ENCODE measurements at regions not wholly inside any gene's neighbourhood (a gene's known extent, or its start where the extent isn't known, plus 50 kb on each side); places are given as distances from the start of the nearest gene placed in this dataset.

GRCh38 chr11:37076866-37077265 is 478.8 kb upstream of the RAG2 start:
- H3K27ac ChIP-seq (ENCODE audit: low read depth, low read length): no peak overlapping the region
- H3K9me3 ChIP-seq (ENCODE audit: control insufficient read depth in 1 of 2, low read length in 2 of 2): no peaks in the 10 kb centered on the region
- CTCF ChIA-PET (ENCODE audit: partially characterized antibody): no interaction called here
- no peaks in the 10 kb centered on the region for H3K4me1 Mint-ChIP-seq
- H3K9me3 Mint-ChIP-seq: peaks cover 0 to 11% (median 5%) of the 10 kb centered on the region in 8 donors
- no peaks in the 10 kb centered on the region for H3K36me3 ChIP-seq (ENCODE audit: insufficient read depth, low read length)
- no peak overlapping the region for H3K27ac Mint-ChIP-seq
- no peaks in the 10 kb centered on the region for H3K4me1 ChIP-seq (ENCODE audit: insufficient read depth, low read length)
- no peak overlapping the region for H3K4me3 Mint-ChIP-seq
- no peak for DNase-seq
- peaks cover 0 to 2% of the 10 kb centered on the region in 2 donors for H3K27me3 Mint-ChIP-seq
- H3K27me3 ChIP-seq (ENCODE audit: insufficient read depth, low read length): no peaks in the 10 kb centered on the region
- no peaks in the 10 kb centered on the region for H3K36me3 Mint-ChIP-seq
- intact Hi-C loops (cut with micrococcal nuclease): no loop called here
- no peak overlapping the region for H3K4me3 ChIP-seq (ENCODE audit: low read length in 2 of 2)
- POLR2A ChIA-PET (ENCODE audit: partially characterized antibody): no interaction called here

- H3K4me3 Mint-ChIP-seq: no peak overlapping the region
- intact Hi-C loops (cut with micrococcal nuclease): no loop called here
- no peaks in the 10 kb centered on the region for H3K36me3 Mint-ChIP-seq
Observed at GRCh38 chr11:37072538-37073055, 474.6 kb upstream of the RAG2 start.

GRCh38 chr11:37050311-37050710 is 452.3 kb upstream of the RAG2 start:
- H3K27ac Mint-ChIP-seq: no peak overlapping the region
- ChIA-PET CTCF (ENCODE audit: partially characterized antibody) (no interaction called here), POLR2A (ENCODE audit: partially characterized antibody) (no interaction called here)
- H3K27me3 Mint-ChIP-seq: no peaks in the 10 kb centered on the region
- no peak for DNase-seq
- no peak overlapping the region for H3K4me3 ChIP-seq (ENCODE audit: low read length in 2 of 2)
- no peaks in the 10 kb centered on the region for H3K36me3 Mint-ChIP-seq
- H3K4me1 Mint-ChIP-seq: no peaks in the 10 kb centered on the region
- peaks cover 0 to 10% (median 3%) of the 10 kb centered on the region in 8 donors for H3K9me3 Mint-ChIP-seq
- H3K27me3 ChIP-seq (ENCODE audit: insufficient read depth, low read length): no peaks in the 10 kb centered on the region
- no peaks in the 10 kb centered on the region for H3K9me3 ChIP-seq (ENCODE audit: control insufficient read depth in 1 of 2, low read length in 2 of 2)
- no peak overlapping the region for H3K4me3 Mint-ChIP-seq
- no peaks in the 10 kb centered on the region for H3K4me1 ChIP-seq (ENCODE audit: insufficient read depth, low read length)
- no peaks in the 10 kb centered on the region for H3K36me3 ChIP-seq (ENCODE audit: insufficient read depth, low read length)
- H3K27ac ChIP-seq (ENCODE audit: low read depth, low read length): no peak overlapping the region
- intact Hi-C loops (cut with micrococcal nuclease): no loop called here

More at GRCh38 chr11:37072538-37073055, 474.6 kb upstream of the RAG2 start:
- H3K27me3 ChIP-seq (ENCODE audit: insufficient read depth, low read length): no peaks in the 10 kb centered on the region
- H3K4me3 ChIP-seq (ENCODE audit: low read length in 2 of 2): no peak overlapping the region
- no peaks in the 10 kb centered on the region for H3K9me3 ChIP-seq (ENCODE audit: control insufficient read depth in 1 of 2, low read length in 2 of 2)
- no peaks in the 10 kb centered on the region for H3K27me3 Mint-ChIP-seq
- CTCF ChIA-PET (ENCODE audit: partially characterized antibody): no interaction called here
- no peak overlapping the region for H3K27ac ChIP-seq (ENCODE audit: low read depth, low read length)
- no peaks in the 10 kb centered on the region for H3K36me3 ChIP-seq (ENCODE audit: insufficient read depth, low read length)
- POLR2A ChIA-PET (ENCODE audit: partially characterized antibody): no interaction called here
- H3K4me1 Mint-ChIP-seq: no peaks in the 10 kb centered on the region
- H3K9me3 Mint-ChIP-seq: peaks cover 0 to 4% (median 1%) of the 10 kb centered on the region in 8 donors
- no peaks in the 10 kb centered on the region for H3K4me1 ChIP-seq (ENCODE audit: insufficient read depth, low read length)
- no peak for DNase-seq
- no peak overlapping the region for H3K27ac Mint-ChIP-seq

GRCh38 chr11:37040921-37041320 is 442.9 kb upstream of the RAG2 start:
- H3K4me1 ChIP-seq (ENCODE audit: insufficient read depth, low read length): no peaks in the 10 kb centered on the region
- H3K36me3 ChIP-seq (ENCODE audit: insufficient read depth, low read length): no peaks in the 10 kb centered on the region
- no peak for DNase-seq
- CTCF ChIA-PET (ENCODE audit: partially characterized antibody): no interaction called here
- Mint-ChIP-seq H3K27me3 (no peaks in the 10 kb centered on the region), H3K9me3 (peaks cover 3 to 13% (median 6%) of the 10 kb centered on the region in 8 donors), H3K27ac (no peak overlapping the region), H3K4me1 (no peaks in the 10 kb centered on the region), H3K36me3 (no peaks in the 10 kb centered on the region), H3K4me3 (no peak overlapping the region)
- POLR2A ChIA-PET (ENCODE audit: partially characterized antibody): no interaction called here
- intact Hi-C loops (cut with micrococcal nuclease): no loop called here
- H3K27ac ChIP-seq (ENCODE audit: low read depth, low read length): no peak overlapping the region
- H3K4me3 ChIP-seq (ENCODE audit: low read length in 2 of 2): no peak overlapping the region
- no peaks in the 10 kb centered on the region for H3K27me3 ChIP-seq (ENCODE audit: insufficient read depth, low read length)
- no peaks in the 10 kb centered on the region for H3K9me3 ChIP-seq (ENCODE audit: control insufficient read depth in 1 of 2, low read length in 2 of 2)

- Mint-ChIP-seq H3K27ac (no peak overlapping the region), H3K4me1 (no peaks in the 10 kb centered on the region)
- CTCF ChIA-PET (ENCODE audit: partially characterized antibody): no interaction called here
Observed at GRCh38 chr11:37038911-37039310, 440.9 kb upstream of the RAG2 start.

GRCh38 chr11:37026741-37027140 is 428.7 kb upstream of the RAG2 start:
- Histone ChIP-seq H3K9me3 (ENCODE audit: control insufficient read depth in 1 of 2, low read length in 2 of 2) (no peaks in the 10 kb centered on the region), H3K27ac (ENCODE audit: low read depth, low read length) (no peak overlapping the region), H3K27me3 (ENCODE audit: insufficient read depth, low read length) (no peaks in the 10 kb centered on the region), H3K4me3 (ENCODE audit: low read length in 2 of 2) (no peak overlapping the region), H3K36me3 (ENCODE audit: insufficient read depth, low read length) (no peaks in the 10 kb centered on the region), H3K4me1 (ENCODE audit: insufficient read depth, low read length) (no peaks in the 10 kb centered on the region)
- H3K4me1 Mint-ChIP-seq: no peaks in the 10 kb centered on the region
- no peak overlapping the region for H3K27ac Mint-ChIP-seq
- H3K4me3 Mint-ChIP-seq: no peak overlapping the region
- DNase-seq: no peak
- intact Hi-C loops (cut with micrococcal nuclease): no loop called here
- CTCF ChIA-PET (ENCODE audit: partially characterized antibody): interaction anchor here (0.7 kb wide), 1 partner anchor 164 kb away, joined by 3 read pairs; no protein-coding TSS in a partner anchor
- peaks cover 0 to 23% (median 6%) of the 10 kb centered on the region in 8 donors for H3K9me3 Mint-ChIP-seq
- H3K36me3 Mint-ChIP-seq: no peaks in the 10 kb centered on the region
- POLR2A ChIA-PET (ENCODE audit: partially characterized antibody): no interaction called here
- no peaks in the 10 kb centered on the region for H3K27me3 Mint-ChIP-seq

More at GRCh38 chr11:37038911-37039310, 440.9 kb upstream of the RAG2 start:
- intact Hi-C loops (cut with micrococcal nuclease): no loop called here
- H3K27me3 ChIP-seq (ENCODE audit: insufficient read depth, low read length): no peaks in the 10 kb centered on the region
- POLR2A ChIA-PET (ENCODE audit: partially characterized antibody): no interaction called here
- DNase-seq: no peak
- peaks cover 3 to 14% (median 6%) of the 10 kb centered on the region in 8 donors for H3K9me3 Mint-ChIP-seq
- no peak overlapping the region for H3K27ac ChIP-seq (ENCODE audit: low read depth, low read length)
- H3K4me3 ChIP-seq (ENCODE audit: low read length in 2 of 2): no peak overlapping the region
- no peaks in the 10 kb centered on the region for H3K36me3 ChIP-seq (ENCODE audit: insufficient read depth, low read length)
- no peaks in the 10 kb centered on the region for H3K27me3 Mint-ChIP-seq
- no peaks in the 10 kb centered on the region for H3K4me1 ChIP-seq (ENCODE audit: insufficient read depth, low read length)
- H3K36me3 Mint-ChIP-seq: no peaks in the 10 kb centered on the region
- H3K9me3 ChIP-seq (ENCODE audit: control insufficient read depth in 1 of 2, low read length in 2 of 2): no peaks in the 10 kb centered on the region
- H3K4me3 Mint-ChIP-seq: no peak overlapping the region

GRCh38 chr11:37026326-37026725 is 428.3 kb upstream of the RAG2 start:
- CTCF ChIA-PET (ENCODE audit: partially characterized antibody): no interaction called here

GRCh38 chr11:37006563-37006962 is 408.5 kb upstream of the RAG2 start:
- intact Hi-C loops (cut with micrococcal nuclease): no loop called here
- Histone ChIP-seq H3K27me3 (ENCODE audit: insufficient read depth, low read length) (no peaks in the 10 kb centered on the region), H3K27ac (ENCODE audit: low read depth, low read length) (no peak overlapping the region), H3K9me3 (ENCODE audit: control insufficient read depth in 1 of 2, low read length in 2 of 2) (no peaks in the 10 kb centered on the region), H3K4me1 (ENCODE audit: insufficient read depth, low read length) (no peaks in the 10 kb centered on the region), H3K36me3 (ENCODE audit: insufficient read depth, low read length) (no peaks in the 10 kb centered on the region), H3K4me3 (ENCODE audit: low read length in 2 of 2) (no peak overlapping the region)
- Mint-ChIP-seq H3K36me3 (no peaks in the 10 kb centered on the region), H3K4me3 (no peak overlapping the region), H3K4me1 (peaks cover 0 to 1% (median 0%) of the 10 kb centered on the region in 4 donors), H3K27me3 (no peaks in the 10 kb centered on the region), H3K9me3 (peaks cover 0 to 5% (median 2%) of the 10 kb centered on the region in 8 donors), H3K27ac (no peak overlapping the region)
- no peak for DNase-seq
- POLR2A ChIA-PET (ENCODE audit: partially characterized antibody): no interaction called here
- CTCF ChIA-PET (ENCODE audit: partially characterized antibody): no interaction called here

More at GRCh38 chr11:37026326-37026725, 428.3 kb upstream of the RAG2 start:
- Histone ChIP-seq H3K4me1 (ENCODE audit: insufficient read depth, low read length) (no peaks in the 10 kb centered on the region), H3K4me3 (ENCODE audit: low read length in 2 of 2) (no peak overlapping the region), H3K27ac (ENCODE audit: low read depth, low read length) (no peak overlapping the region), H3K27me3 (ENCODE audit: insufficient read depth, low read length) (no peaks in the 10 kb centered on the region), H3K36me3 (ENCODE audit: insufficient read depth, low read length) (no peaks in the 10 kb centered on the region), H3K9me3 (ENCODE audit: control insufficient read depth in 1 of 2, low read length in 2 of 2) (no peaks in the 10 kb centered on the region)
- no peaks in the 10 kb centered on the region for H3K4me1 Mint-ChIP-seq
- POLR2A ChIA-PET (ENCODE audit: partially characterized antibody): no interaction called here
- no peak for DNase-seq
- H3K36me3 Mint-ChIP-seq: no peaks in the 10 kb centered on the region
- H3K27me3 Mint-ChIP-seq: no peaks in the 10 kb centered on the region
- H3K27ac Mint-ChIP-seq: no peak overlapping the region
- H3K9me3 Mint-ChIP-seq: peaks cover 0 to 19% (median 4%) of the 10 kb centered on the region in 8 donors
- H3K4me3 Mint-ChIP-seq: no peak overlapping the region
- intact Hi-C loops (cut with micrococcal nuclease): no loop called here

Measured in CD4-positive, alpha-beta memory T cell (primary cell).